ENCODE measurements at regions not wholly inside any gene's neighbourhood (a gene's known extent, or its start where the extent isn't known, plus 50 kb on each side); places are given as distances from the start of the nearest gene placed in this dataset.

DNA sequence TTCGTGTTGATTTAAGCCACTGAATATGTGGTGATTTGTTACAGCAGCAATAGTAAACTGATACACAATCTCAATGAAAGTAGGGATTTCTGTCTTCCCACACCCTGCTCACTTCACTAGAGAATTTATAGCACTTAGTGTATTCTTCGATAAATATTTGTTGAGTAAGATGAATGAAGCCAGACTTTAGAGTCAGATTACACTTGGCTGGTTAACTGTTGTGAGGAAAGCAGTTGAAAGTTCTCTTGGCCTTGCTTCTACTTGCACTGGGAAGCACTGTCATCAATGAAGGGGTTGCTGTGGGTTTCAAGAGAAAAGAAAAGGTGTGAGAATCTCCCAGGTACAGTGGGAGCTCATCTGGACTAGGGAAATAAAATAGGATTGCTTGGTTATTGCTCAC, 82.1 kb upstream of the IGFBP3 start:
- intact Hi-C loops (cut with DNase I), result no loop called here
- WGBS, 2 donors, result 55 to 70% methylated on average over 2 of the region's 2 CpGs
- Histone ChIP-seq H3K27me3 (no peaks in the 10 kb centered on the region), H3K9me3 (no peaks in the 10 kb centered on the region), H3K27ac (no peak overlapping the region), H3K4me1 (no peaks in the 10 kb centered on the region), H3K36me3 (no peaks in the 10 kb centered on the region), H3K4me3 (no peak overlapping the region)
- DNase-seq (no peak), ATAC-seq (no peak), FAIRE-seq (no peak)
- no peak for TF ChIP-seq CTCF (IDR thresholded peaks at IDR 0.05)

DNA sequence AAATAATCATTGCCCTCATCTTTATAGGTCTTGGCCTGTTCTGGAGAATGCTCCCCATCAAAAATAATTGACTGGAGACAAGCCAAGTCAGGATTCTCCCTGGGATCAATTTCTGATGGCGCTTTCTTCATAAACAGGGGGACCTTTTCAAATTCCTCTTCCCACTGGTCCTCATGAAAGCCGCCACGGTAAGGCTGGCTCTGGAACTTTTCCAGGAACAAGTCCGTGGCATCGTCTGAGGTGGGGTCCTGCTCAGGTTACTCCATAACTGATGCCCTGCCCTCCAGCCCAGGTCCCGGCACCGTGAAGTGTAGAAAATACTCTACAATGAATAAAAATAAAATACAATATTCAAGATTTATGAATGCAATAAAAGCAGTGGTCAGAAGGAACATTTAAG, 79.4 kb upstream of the IGFBP3 start:
- Histone ChIP-seq H3K4me1 (no peaks in the 10 kb centered on the region), H3K4me3 (no peak overlapping the region), H3K27ac (no peak overlapping the region), H3K36me3 (no peaks in the 10 kb centered on the region), H3K27me3 (no peaks in the 10 kb centered on the region), H3K9me3 (peaks cover 0 to 3% (median 0%) of the 10 kb centered on the region in 4 donors)
- FAIRE-seq, result no peak
- no peak for TF ChIP-seq CTCF (IDR thresholded peaks at IDR 0.05)
- no peak for ATAC-seq
- intact Hi-C loops (cut with DNase I), result no loop called here
- 80 to 85% methylated on average over 7 of the region's 7 CpGs for WGBS, 2 donors
- DNase-seq, result no peak

- DNase-seq (no peak), ATAC-seq (no peak), FAIRE-seq (no peak)
- TF ChIP-seq CTCF (IDR thresholded peaks at IDR 0.05), result no peak
- WGBS, 2 donors, result 43 to 57% methylated on average over 1 of the region's 1 CpG
- Histone ChIP-seq H3K36me3 (no peaks in the 10 kb centered on the region), H3K4me3 (no peak overlapping the region), H3K4me1 (no peaks in the 10 kb centered on the region), H3K27me3 (no peaks in the 10 kb centered on the region), H3K27ac (no peak overlapping the region), H3K9me3 (peaks cover 0 to 3% (median 0%) of the 10 kb centered on the region in 4 donors)
- intact Hi-C loops (cut with DNase I), result no loop called here
These were observed 78.5 kb upstream of the IGFBP3 start for GRCh38 chr7:45999541-45999940.

- ATAC-seq (no peak), FAIRE-seq (no peak), DNase-seq (no peak)
- 77 to 83% methylated on average over 1 of the region's 1 CpG for WGBS, 2 donors
- no peaks in the 10 kb centered on the region for H3K36me3 ChIP-seq
- TF ChIP-seq CTCF (IDR thresholded peaks at IDR 0.05), result no peak
- no peaks in the 10 kb centered on the region for H3K4me1 ChIP-seq
- no peak overlapping the region for H3K4me3 ChIP-seq
- intact Hi-C loops (cut with DNase I), result no loop called here
- H3K27me3 ChIP-seq, result no peaks in the 10 kb centered on the region
- H3K9me3 ChIP-seq, result peaks cover 0 to 3% (median 0%) of the 10 kb centered on the region in 4 donors
- H3K27ac ChIP-seq, result no peak overlapping the region
These were observed 77.4 kb upstream of the IGFBP3 start for GRCh38 chr7:45998506-45998905.

- H3K27ac ChIP-seq, result no peak overlapping the region
- no peaks in the 10 kb centered on the region for H3K4me1 ChIP-seq
- no peaks in the 10 kb centered on the region for H3K27me3 ChIP-seq
- intact Hi-C loops (cut with DNase I), result no loop called here
- no peak for ATAC-seq
- peaks cover 0 to 3% (median 0%) of the 10 kb centered on the region in 4 donors for H3K9me3 ChIP-seq
- FAIRE-seq, result no peak
- DNase-seq, result no peak
- no peak overlapping the region for H3K4me3 ChIP-seq
- no peak for TF ChIP-seq CTCF (IDR thresholded peaks at IDR 0.05)
- no peaks in the 10 kb centered on the region for H3K36me3 ChIP-seq
These were observed 72.5 kb upstream of the IGFBP3 start for GRCh38 chr7:45993621-45994020.
